GM19372 (cell line): ENCODE measurements at regions not wholly inside any gene's neighbourhood (a gene's known extent, or its start where the extent isn't known, plus 50 kb on each side); places are given as distances from the start of the nearest gene placed in this dataset.
"Not testable (repeated sequence)": the region's sequence is repeated elsewhere in the genome, so short reads cannot be mapped to it uniquely, and the experiment has no call there.

Experiments
- ATAC-seq: cut with Tn5 transposase; IDR thresholded peaks from one replicate; pipeline ENCODE4 v1.9.1; 2021; ENCODE audit warnings: mild to moderate bottlenecking, low read depth, moderate library complexity; ENCODE audit not compliant: unreplicated experiment

DNA sequence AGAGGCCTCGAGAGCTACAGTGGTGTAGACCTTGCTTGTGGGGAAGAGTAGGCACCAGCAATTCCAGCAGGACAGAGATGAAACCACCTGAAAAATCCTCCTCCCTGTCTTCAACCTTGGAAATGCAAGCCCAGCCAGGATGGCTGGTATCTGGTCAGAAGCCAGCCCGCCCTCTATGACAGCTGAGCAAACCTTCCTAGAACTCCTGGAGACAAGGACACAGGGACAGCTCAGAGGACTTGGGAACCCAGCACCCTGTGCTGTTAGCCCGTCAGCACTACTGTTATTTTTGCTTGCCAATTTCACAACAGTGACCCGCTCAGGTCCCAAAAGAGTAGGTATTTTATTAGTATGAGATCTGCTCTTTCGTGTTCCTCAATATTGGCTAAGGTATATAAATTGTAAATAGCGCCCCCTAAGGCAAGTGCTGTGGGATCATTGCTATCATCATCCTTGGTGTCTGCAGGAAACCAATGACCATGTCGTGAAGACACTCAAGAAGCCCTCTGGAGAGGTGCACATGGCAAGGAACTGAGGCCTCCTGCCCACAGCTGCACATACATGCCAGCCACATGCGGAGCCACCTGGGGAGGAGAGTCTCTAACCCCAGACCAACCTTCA lies 156.5 kb upstream of the CHST15 start:
- ATAC-seq, result no peak

- no peak for ATAC-seq
Observed at GRCh38 chr10:124249196-124249595, 155.8 kb upstream of the CHST15 start.

DNA sequence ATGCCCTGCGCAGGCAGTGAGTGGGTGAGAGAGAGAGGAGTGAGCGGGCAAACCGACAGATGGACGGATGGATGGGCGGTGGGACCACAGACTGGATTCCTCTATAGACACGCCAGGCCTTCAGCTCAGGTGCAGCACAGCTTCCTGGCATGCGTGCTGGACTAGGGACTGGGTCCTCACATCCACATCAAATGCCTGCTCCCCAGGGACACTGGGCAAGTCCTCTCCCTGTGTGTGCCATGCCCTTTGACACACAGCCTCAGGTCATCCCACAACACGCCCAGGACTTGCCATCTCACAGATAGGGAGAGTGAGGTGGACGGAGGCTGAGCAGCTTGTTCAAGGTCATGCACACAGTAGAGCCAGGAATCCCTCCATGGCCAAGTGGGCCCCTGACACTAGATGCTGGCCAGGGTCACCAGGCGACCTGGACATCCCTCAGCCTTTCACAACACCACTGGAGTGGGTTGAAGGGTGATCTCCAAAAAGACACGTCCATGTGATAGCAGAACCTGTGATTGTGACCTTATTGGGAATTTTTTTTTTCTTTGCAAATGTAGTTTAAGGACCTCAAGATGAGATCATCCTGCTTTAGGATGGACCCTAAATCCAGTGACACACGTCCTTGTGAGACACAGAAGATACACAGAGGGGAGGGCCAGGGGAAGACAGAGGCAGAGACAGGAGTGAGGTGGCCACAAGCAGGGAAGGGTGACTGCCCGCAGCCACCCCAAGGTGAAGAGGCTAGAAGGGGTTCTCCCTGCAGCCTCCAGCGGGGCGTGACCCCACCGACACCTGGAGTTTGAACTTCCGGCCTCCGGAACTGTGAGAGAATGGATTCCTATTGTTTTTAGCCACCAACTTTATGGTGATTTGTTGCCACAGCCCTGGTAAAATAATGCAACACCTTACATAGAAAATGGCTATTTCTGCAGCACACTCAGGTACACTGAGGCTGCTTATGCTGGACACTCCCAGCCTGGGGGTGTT lies 155.0 kb upstream of the CHST15 start:
- ATAC-seq, result no peak

GRCh38 chr10:124245806-124246440 lies 152.5 kb upstream of the CHST15 start:
- ATAC-seq, result no peak

DNA sequence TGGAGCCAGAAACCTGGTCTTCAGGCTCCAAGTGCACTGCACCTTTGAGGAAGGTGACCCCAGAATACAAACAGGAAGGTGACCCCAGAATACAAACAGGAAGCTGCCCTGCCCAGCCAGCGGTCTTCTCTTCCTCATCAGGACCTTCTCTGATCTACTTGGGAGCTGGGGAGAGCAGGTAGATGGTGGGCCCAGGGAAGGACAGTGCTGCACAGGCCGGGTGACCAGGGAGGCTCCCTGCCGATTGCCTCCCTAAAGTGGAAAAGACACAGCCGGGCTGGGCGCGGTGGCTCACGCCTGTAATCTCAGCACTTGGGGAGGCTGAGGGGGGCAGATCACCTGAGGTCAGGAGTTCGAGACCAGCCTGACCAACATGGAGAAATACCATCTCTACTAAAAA lies 151.8 kb upstream of the CHST15 start:
- no peak for ATAC-seq

DNA sequence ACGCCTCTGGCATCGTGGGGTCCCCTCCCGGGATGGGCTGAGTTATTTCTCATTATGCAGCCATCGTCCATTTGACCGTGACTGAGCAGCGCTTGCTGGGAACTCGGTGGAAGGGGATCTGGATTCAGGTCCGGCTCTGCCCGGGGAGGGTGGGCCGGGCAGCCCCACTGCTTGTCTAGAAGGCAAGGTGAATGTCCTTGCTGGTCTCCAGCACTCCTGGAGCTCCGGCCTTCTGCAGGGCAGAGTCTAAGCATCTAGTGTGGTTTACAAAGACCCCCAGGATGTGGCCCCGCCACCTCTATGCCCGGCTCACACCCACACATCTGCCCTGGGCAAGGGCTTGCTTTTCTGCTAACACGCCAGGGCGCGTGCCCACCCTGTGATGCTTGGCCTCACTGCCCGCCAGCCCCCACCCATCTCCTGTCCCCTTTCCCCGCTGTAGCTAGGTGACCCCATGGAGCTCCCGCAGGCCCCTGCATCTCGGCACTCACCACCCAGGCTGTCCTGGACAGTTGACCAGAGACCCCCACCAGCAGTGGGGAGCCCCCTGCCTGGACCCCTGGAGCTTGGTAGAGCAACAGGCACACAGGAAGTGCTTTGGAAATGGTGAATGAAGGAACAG lies 151.0 kb upstream of the CHST15 start:
- ATAC-seq, result no peak

DNA sequence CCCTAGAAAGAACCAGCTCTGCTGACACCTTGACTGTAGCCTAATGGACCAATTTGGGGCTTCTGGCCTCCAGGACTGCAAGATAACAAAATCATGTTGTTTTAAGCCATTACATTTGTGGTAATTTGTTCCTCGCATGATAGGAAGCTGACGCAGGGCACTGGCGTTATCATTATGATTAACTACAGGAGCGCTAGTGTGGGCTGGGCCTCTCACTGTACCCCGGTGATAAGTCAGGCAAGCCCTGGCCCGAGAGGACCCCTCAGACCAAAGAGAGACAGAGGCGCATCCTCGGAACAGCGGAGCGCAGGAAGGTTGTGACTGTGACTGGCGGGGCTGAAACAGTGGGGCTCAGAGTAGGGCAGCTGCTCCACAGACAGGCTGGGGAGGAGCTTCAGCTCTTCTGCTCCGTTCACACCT lies 150.3 kb upstream of the CHST15 start:
- ATAC-seq, result no peak

- no peak for ATAC-seq
Observed at GRCh38 chr10:124242791-124243190, 149.4 kb upstream of the CHST15 start.

GRCh38 chr10:124242365-124242764 lies 149.0 kb upstream of the CHST15 start:
- ATAC-seq, result no peak

- not testable (repeated sequence) for ATAC-seq
Observed at GRCh38 chr10:124241510-124241909, 148.1 kb upstream of the CHST15 start.

DNA sequence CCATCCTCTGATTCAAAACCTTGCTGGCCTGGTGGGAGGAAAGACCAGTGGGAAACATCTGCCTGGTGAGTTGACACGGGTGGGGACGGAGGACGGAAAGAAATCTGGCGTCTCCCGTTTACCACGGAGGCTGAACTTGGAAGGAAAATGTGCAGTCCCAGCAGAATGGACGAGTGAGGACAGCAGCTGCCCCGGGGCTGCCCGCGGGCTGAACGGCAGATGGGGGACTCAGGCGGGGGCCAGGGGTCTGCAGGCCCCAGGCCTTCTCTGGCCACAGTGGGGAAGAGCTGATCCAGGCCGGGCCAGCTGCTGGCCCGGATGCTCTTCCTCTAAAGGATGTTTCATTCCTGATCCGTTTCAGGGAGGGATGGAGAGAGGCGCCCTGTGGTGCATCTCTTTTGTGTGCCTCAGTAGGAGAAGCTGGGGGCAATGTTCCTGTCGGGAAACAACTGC lies 147.5 kb upstream of the CHST15 start:
- ATAC-seq, result no peak

DNA sequence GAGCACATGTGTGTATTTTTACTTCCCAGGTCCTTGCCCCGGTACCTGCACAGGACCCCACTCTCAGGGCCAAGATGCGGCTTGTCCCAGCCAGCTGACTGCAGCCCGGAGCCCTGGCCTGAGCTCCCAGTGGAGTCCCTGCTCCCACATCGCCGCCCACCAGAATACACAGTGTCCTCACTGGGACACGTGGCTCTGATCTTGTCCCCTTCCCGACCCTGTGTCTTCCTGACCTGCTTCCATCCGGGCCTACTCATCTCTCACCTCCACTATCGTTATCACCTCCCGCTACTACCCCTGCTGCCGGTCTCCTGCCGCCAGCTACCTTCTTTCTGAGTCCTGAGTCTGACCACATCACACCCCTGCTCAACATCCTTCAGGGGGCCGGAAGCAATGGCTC lies 146.3 kb upstream of the CHST15 start:
- no peak for ATAC-seq

DNA sequence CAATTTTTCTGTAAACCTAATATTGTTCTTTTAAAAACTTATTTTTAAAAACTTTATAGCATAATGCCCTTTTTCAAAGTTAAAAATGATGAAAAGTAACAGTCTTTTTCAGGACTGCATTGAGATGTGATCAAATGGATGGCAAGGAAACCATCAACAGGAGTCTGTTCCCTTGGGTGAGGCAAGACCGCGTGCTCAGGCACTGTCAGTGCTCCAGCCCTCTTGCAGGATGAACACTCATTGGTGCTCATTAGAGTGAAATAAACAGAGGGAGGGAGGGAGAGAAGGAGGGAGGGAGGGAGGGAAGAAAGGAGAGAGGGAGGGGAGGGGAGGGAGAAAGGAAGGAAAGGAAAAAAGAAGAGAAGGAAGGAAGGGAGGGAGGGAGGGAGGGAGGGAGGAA lies 145.7 kb upstream of the CHST15 start:
- ATAC-seq, result no peak

GRCh38 chr10:124238367-124238766 lies 145.0 kb upstream of the CHST15 start:
- no peak for ATAC-seq

- no peak for ATAC-seq
Observed at GRCh38 chr10:124237282-124237961, 144.0 kb upstream of the CHST15 start.

DNA sequence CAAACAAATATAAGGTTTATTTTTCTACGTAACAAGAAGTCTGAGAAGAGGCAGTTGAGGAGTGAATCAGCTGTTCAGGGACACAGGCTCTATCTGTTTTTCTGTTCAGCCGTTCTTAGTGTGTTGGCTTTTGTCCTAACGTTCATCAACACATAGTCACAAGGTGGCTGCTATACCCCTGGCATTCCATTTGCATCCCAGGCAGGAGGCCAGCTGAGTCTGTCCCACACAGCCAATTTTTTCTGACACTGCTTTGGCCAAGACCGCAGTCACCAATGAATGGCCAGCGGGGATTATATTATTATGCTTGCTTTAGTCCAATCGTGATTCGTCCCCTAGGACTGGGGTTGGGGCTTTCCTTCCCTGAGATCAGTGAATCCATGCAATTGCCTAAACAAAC lies 143.4 kb upstream of the CHST15 start:
- ATAC-seq, result no peak

DNA sequence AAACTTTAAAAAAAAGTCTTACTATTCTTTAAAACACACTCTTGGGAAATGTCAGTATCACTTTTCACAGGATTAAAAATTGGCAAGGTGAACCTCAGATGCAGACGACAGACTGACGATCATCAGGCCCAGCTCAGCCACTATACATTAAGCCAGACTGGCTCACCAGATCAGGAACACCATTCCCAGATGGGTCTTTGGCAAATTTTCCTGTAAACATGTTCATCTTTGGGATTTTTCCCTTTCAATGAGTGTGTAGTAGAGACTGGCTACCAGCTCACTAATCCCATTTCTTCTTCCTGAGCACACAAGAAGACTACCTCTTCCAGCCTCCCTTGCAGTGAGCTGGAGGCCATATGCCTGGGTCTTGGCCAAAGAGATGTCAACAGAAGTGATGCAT lies 142.7 kb upstream of the CHST15 start:
- ATAC-seq, result no peak

DNA sequence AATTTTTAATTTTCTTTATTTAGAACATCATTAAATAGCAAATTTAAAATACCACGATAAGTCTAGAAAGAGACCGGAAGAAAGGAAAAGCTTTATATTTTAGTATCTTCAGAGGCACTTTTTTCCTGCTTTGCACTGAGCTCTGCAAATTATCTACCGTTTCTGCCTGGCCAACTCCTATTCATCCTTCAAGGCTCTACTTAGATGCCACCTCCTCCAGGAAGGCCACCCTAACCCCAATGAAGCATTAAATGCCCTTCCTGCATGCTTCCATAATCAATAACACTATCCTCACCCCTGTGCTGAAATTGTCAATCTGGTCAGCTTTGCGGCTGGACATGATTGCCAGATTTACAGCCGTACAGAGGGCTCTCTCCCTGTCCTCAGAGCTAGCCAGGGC lies 141.8 kb upstream of the CHST15 start:
- no peak for ATAC-seq

DNA sequence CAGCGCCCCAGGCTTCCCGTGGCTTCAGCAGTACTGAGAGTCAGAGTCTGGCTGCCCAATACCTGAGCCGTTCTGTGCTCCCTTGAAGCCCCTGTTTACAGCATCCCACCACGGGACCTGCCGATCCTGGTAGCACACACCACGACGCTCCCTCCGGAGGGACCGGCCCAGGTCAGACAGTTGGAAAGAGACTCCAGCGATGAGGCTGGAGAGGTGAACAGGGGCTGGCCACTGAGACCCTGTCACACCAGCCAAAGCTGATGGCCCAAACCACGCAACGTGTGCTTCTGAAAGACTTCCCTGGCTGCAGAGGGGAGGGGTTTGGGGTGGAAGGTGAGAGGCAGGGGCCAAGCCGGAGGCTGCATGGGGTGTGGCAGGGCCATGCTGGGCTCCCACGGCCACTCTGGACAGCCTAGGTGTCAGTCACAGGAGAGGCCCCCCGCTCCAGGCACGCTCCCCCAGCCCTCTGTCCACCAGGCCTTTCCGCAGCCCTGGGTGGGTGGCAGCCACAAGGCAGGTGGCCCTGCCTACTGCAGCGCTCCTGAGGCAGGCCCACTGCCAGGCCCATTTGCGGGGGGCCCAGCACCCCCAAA lies 140.2 kb upstream of the CHST15 start:
- no peak for ATAC-seq
